ENCODE measurements at regions not wholly inside any gene's neighbourhood (a gene's known extent, or its start where the extent isn't known, plus 50 kb on each side); places are given as distances from the start of the nearest gene placed in this dataset.

DNA sequence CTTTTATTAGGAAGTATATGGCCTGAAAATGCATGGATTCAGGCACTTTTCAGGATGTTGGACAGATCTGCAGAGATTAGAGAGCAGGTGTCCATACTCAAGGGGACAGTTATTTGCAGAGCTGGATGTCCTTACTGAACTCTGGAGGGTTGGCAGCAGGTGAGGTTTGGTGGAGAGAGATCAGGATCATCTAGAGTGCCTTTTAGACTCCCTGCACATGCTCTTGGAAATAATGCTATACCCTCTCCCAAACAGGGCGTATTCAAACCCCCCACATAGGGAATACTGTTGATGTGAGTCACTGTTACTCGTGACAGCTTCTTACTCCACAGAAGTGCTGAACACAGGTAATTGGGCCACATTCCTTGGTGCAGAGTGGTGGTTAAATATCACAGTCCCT, 725.7 kb upstream of the SGCG start:
- no peak for DNase-seq

DNA sequence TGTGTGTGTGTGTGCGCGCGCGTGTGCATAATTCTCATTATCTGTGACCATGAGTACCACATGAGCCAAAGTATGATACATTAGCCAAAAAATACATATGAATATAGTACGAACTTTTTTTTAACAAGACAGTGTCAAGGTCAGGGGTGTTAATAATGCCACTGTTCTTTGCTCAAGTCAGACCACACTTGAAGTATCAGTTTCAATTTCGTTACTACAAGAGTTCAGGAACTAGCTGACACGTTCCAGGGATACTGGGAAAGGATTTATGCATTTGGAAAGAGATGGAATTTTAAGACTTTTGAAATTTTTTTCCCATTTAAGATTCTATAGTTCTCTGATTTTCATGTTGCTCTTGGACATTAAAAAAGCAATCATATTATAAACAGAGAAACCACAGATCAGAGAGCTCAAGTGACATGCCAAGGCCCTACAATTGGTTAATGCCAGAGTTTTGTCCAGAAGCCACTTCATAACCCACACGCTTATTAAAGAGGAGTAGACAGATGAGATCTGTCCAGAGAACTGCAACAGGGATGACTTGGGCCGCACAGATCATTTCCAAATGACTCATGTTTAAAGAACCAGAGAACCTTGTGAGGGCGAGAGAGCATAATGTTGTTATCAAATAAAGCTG, 718.8 kb upstream of the SGCG start:
- no peak for DNase-seq

DNA sequence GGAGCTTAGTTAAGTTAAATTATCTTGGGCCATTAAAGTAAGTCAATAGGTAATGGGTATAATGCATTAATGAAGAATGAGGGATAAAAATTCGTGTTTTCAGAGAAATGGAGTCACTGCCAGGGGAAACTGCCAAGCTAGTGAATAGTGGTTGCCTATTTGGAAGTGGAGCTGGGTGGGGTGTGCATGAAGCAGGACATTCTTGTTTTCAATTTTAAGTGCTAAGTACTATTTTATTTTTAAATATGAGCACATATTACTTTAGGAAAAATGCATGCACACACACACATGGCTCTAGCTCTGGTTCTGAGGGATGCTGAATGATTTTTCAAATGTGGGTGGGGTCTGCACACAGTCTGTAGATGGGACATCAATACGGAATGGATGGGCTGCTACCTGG, 717.7 kb upstream of the SGCG start:
- no peak for DNase-seq

DNA sequence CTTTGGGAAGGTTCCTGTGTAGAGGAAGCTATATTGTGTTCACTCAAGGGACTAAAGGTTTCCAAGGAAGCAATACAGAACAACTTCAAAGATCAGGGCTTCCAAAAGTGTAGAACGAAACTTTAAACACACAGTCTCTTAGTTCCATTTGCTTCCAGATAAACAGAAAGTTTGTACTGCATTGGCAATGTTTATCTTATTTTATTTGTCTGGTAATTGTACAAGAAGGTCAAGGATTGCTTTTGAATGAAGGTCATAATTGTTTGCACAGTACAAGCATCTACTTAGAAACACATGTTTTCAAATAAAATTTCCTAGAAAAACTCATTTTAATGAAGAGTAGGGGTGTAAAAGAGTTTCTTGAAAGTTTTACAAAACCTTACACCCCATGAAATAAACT, 712.7 kb upstream of the SGCG start:
- no peak for DNase-seq

DNA sequence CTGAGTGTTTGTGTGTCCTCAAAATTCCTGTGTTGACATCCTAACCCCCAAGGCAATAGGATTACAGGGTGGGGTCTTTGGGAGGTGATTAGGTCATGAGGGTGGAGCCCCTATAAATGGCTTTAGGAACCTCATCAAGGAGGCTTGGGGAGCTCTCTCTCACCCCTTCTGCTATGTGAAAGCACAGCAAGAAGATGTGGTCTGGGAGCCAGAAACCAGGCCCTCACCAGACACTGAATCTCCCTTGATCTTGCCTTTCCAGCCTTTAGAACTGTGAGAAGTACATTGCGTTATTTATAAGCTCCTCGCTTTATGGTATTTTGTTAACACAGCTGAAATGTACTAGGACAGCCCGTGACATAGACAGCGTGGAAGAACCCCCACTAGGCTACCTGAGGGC, 712.0 kb upstream of the SGCG start:
- DNase-seq: no peak

DNA sequence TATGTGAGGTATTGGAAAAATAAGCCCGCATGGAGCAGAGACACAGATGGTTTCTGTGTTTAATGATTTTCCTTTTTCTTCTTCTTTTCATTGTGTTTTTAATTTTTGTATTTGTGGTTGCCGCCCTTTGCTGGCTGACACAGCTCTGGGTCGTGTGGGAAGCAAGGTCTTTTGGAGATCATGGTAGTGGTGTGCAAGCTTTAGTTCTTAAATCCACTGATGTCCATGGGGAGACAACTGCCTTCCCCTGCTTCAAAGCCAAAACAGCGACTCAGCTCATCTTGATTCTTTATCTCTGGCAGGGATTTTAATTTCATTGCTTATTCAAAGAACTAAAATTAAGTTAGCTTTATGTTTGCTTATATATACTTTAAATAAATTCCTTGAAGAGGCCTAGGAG, 711.3 kb upstream of the SGCG start:
- no peak for DNase-seq

DNA sequence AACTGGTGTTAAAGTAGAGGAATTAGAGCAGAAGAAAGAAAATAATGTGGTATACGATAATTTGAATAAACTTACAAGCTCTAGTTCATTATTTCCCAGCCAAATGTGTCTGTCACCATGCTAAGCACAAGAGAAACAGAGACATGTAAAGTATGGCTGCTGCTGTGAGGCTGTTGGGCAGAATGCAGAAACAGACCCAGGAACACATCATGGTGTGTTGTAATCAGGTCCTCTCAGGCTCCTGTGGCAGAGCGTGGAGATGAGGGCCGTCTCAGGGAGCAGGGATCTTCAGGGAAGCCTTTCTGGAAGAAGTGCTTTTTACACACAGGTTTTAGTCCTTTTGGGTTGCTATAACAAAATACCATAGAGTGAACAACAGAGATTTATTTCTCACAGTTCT, 710.7 kb upstream of the SGCG start:
- DNase-seq: no peak

DNA sequence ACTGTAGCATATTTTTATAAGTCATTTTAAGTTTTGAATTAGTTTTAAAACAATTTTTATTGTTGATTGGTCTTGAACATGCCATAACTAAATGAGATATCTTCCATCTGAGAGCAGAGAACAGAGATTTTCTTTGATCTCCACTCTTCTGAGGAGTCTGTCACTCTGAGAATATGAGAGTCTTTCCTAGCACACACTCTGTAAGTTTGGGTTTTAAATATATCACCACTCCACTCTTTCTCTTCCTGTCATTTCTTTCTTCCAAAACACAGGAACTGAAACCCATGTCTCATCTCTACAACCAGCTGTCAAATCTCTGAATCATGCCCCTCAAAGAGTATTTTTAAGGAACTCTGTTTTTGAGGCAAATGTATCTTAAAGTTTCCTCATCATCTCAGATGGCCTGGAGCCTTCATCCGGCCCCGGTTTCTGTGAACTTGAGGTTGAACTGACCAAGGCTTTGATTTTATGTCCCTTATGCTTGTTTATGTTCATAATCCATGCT, 698.2 kb upstream of the SGCG start:
- DNase-seq: no peak

DNA sequence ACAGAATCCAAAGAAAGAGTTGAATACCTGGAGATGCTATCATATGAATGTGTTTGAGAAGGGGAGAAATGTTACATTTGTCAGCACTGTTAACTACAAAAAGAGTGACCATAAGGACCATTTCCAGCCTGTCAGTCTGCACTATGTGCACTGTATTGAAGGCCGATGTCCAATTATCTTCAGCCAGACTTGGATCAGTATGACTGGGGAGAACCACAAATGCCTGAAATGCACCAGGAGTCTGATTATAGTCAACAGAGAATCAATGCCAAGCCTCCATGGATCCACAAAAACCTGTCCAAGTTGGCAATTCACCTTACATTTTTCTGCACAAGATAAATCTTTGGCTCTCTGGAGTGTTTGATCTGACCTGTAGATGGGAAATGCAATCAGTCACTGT, 697.5 kb upstream of the SGCG start:
- DNase-seq: no peak

DNA sequence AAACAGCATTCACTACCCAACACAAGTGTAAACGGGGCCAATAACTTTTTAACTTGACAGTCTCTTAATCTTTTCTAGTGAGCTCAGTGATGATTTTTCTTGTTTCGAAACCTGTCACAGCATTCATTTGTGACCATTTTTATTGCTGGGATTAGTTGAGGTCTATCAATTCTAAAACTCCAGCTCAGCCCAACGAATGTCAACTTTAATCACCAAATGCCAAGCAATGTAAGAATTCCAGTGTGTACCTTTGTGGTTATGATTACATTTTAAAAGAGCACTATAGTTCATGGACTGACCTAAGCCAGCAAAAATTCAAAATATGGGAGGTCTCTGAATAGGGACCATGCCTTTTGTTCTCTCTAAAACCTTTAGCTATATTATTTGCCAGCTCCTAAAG, 694.3 kb upstream of the SGCG start:
- DNase-seq: no peak

DNA sequence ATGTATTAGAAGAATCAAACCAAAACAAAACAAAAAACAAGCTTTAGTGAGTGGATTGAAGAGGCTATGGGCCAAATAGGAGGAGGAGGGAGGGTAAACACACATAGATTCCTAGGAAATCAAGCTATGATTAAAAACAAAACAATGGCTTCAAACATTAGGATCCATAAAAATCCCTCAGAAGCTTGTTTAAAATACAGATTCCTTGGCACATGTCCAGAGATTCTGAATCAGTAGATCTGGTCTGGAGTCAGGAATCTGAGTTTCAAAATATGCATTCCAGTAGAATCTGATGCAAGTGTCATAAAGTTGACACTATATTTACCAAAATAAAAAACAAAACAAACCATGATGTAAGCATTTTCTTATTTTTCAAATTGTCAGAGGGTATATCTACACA, 692.8 kb upstream of the SGCG start:
- no peak for DNase-seq

DNA sequence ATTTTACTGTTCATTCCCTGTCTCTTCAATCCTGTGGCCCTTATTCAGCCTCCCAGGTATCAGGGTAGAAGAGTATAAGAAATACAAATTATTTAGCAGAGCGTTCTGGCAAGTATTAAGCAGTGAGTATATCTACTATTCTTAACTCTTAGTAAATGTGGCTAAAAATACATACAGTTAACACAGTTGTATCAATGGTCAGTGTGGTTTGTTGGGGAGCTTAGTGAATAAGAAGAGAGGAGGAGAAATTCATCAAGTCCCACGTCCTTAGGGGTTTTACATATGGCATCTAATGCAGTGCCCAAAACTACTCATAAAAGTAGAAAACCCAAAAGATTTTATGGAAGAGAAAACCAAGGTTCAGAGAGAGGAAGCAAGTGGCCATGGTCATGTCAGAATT, 691.0 kb upstream of the SGCG start:
- no peak for DNase-seq

DNA sequence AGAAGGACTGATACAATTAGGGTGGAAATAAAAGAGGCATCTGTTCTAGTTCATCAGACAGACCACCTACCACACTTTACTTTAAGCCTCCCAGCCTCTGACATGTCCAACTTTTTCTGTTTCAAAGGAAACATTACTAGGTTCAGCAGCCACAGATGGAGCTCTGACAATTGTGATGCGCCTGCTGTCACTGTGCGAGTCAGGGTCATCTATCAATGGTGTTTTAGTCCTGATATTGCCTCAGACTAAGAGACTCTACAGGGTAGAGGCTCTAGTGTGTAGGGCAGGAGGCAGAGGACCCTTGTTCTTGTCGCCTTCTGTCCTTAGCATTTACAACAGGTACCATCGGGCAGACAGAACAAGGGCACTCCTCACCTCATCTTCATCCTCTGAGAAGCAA, 685.0 kb upstream of the SGCG start:
- DNase-seq: no peak

DNA sequence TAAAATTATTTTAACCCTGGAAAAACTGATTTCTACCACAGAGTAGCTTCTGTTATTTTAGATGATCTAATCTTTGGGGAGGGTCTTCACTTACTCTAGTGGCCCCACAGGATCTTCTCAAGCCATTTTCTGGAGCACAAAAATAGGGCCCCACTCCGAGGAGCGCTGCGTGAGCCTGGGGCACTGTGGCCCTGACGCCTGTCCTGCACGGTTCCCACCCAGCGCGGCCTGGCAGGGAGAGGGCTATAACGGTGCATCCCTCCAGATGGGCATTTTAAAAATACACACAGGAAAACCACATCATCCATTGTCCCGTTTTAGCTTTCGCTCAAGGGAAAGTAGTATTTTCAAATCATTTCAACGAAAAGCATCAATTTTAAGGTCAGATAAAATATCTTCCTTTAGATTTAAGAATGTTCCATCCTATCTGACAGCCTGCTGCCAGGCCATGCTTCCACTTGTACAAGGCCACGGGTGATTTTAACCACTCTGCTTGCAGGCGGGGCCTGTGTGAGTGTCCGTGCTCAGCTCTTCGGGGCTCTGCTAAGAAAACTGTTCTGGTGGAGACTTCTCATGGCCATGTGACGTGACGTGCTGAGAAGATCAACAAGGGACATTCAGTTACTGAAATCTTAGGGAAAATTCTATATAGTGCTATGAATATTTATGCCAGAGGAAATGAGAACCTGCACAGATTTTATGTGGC, 683.8 kb upstream of the SGCG start:
- DNase-seq: no peak

DNA sequence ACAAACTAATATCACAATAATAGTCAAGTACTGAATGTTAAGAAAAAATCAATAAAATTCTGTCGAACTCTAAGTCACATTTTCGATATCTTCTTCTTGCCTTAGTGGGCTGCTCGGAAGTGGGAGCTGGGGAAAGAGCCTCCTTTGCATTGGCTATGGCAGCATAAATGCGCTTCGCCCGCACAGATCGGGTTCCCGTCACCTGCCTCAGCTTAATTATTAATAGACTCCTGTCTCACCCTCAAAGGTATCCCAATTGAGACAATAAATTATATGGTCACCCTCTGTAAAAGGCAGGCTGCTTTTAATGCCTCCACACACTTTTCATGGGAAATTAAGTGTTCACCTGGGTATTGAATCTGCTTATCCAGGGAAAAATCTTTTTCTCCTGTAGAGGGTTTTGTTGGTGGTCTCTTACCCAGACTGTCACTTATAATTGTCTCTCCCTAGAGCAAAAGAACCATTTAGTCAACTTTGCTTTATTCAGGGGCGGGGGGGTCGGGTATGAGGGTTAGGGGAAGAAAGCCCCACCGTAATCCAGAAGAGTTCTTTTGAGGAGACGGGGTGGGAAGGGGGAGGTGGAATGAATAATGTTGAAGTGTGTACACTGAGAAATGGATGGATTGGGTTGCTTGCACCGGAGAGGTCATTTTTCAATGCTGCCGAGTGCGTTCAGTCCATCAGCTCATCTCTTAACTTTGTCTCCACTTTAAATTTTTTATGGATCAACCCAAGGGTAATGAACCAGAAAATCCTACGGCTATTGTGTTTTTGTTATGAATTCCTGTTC, 682.6 kb upstream of the SGCG start:
- no peak for DNase-seq

DNA sequence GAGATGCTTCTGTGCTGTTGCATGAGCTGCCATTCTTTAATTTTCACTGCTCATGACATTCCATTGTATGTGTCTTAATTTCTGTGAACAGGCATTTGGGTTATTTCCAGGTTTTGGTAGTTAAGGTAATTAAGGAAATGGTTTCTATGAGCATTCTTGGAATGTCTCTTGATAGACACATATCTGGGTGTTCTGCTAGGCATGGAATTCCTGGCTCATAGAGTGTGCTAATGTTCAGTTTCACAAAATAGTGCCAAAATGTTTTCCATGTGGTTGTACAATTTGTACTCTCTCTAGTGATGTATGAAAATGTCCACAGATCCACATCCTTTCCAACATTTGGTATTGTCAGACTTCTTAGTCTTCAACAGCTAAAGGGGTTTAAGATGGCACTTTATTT, 680.9 kb upstream of the SGCG start:
- no peak for DNase-seq

DNA sequence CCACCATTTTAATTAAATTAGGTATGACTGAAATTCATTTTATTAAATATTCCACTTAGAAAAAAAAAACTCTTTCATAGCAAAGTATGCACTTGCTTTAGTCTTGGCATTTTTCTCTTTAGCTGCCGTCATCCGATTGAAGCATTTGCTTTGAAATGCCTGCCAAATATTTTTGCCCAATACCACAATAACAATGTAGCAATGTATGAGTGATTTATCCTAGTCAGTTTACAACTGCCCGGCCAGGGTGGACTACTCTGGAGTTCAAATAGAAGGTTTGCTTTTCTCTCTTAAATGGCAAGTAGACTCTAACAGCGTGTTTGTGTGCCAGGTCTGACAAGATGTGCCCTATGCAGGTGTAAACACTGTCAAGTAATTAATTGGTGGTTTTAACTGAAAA, 675.3 kb upstream of the SGCG start:
- no peak for DNase-seq

DNA sequence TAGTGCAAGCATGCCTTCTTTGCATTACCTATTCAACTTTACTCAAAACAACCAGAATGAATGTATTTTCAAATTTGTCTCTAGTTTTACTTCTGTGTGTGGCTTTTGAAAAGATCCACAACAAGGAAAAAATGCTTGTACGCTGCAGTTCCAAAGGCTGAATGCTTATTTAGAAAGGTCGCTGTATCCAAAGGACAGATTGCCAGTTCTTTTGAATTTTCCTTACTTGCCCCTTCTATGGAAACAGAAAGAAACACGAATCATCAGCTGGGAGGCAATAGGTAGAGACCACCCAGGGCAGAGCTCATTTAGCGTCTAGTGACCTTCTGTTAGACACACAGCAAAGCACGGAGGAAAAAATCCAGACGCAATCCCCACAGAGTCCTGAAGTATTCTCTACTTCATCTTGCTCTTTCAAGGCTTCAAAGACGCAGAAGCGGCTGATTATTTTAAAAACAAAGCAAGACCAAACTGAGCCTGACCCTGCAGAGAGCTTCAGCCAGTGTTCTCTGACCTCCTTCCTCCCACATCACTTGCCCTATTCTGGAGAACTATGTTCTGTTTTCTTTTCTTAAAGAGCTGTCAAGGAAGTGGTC, 674.6 kb upstream of the SGCG start:
- DNase-seq: no peak

DNA sequence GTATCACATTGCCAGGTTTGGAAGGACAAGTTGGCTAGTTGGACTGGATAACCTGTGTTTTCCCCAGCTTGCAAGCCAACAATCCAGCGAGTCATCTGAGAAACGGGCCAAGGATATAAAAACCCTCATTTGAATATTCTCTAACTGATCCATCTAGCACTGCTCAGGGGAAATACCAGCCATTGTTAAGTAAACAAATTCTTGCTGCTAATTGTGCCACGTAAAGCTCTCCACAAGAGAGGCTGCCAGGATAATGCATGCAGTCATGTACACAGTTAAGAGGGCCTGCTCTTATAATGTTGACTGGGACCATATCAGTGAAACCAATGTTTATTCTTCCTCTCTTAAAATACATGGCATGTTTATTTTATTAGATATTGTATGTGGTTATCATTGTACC, 663.2 kb upstream of the SGCG start:
- no peak for DNase-seq

DNA sequence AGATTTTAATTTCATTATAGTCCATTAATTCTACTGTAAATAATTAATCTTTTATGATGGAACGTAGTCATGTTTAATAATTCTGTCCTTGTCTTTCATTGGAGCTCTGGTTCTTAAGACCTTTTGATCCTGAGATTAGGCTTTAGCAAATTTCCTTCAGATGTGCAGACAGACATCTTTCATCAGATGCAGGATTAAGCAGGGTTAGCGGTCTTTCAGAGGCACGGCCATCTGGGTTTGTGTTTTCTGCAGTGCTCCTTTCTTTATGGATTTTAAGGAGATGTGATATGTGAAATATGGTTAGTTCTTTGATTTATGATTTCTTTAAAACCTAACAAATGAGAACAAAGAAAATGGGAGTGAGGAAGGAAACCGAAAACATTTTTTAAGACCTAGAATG, 643.9 kb upstream of the SGCG start:
- no peak for DNase-seq

DNA sequence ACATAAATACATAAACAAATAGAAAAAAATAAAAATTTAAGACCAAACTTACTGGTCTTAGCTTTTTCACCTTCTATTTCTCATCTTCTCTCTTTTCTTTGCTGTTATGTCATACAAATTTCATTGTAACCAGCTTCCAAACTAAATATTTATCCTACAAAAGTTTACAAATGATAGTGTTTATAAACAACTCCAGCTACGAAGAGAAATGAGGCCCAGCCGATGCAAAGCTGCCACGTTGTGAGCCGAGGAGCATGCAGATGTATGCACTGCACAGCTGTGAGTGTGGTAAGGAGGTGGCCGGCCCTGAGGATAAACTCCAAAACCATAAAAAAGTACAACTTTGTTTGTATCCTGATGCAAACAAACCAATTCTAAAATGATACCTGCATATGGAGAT, 642.4 kb upstream of the SGCG start:
- DNase-seq: no peak

DNA sequence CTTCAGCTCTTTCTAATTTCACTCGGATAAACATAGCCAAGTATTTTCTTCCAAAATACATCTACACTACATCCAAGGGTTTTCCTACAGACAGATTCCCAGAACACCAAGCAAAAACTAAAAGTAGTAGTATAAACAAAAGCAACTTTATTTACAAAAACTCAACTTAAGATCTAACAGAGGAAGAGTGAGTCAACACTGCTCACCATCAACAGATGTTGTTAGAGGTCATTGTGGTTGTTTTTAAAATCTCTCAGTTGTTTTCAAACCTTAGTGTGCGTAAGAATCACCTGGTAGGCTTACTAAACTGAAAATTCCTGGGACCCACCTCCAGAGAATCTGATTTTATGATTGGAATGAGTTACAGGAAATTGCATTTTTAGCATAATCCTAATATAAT, 631.7 kb upstream of the SGCG start:
- DNase-seq: no peak

DNA sequence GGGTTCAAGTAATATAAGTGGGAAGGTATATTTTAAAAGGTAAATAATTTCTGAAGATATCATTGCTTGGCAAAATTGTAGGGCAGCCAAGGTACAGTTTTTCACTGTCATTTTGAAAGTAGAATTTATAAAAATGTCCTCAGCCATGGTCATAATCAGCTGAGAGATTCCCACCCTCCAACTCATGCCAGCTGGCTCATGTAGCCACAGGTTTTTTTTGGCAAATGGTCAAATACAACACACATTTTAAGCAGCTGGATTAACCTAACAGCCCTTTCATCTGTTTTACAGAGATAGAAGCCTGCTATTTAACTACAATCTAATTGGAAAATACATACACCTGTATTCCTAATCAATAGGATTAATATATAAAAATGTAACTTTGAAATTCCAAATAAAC, 619.2 kb upstream of the SGCG start:
- DNase-seq: no peak

DNA sequence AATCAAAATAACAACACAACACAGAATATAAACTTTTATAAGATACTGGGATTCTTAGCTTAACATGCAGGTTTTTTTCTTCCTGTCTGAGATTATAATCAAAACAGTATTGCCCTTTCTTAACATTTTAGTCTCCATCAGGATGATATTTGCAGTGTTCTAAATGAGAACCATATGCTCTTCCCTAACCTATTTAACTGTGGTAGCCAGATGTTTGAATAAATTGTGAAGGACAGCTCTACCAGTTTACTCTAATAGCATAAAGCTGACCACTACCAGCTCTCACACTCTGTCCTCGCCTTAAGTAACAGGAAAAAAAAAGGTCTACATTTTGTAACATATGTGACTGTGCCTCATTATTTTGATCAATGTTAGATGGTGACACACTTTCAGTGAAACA, 618.7 kb upstream of the SGCG start:
- DNase-seq: no peak

Measured in 8988T (cell line).